Fibroblast of upper back skin (primary cell): ENCODE measurements at regions not wholly inside any gene's neighbourhood (a gene's known extent, or its start where the extent isn't known, plus 50 kb on each side); places are given as distances from the start of the nearest gene placed in this dataset.
"Not testable (repeated sequence)": the region's sequence is repeated elsewhere in the genome, so short reads cannot be mapped to it uniquely, and the experiment has no call there.

Source experiments
- DNase-seq: peaks from one replicate; pipeline ENCODE4 v3.0.0-alpha.2; 2013

DNA sequence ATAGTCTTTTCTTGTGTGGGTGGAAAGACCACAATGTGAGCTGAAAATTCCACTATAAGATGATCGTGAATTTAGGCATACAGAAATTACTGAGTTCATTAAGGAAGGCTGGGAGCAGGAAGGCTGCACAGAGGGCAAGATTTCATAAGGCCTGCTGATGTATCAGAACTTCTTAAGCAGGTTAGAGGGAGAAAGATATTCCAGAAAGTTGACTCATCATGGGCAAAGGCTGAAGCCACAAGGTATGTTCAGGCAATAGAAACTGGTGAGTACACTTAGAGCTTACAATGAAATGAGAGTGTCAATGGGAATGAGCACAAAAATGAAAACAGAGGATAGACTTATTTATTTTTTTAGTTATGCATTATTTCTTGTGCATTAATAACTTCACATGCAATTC, 618.6 kb downstream of the CBLN4 start:
- peak; percentile 17 for DNase-seq

GRCh38 chr20:55375920-55376319, 629.4 kb downstream of the CBLN4 start:
- DNase-seq: no peak

GRCh38 chr20:55365745-55366144, 639.6 kb downstream of the CBLN4 start:
- no peak for DNase-seq

GRCh38 chr20:55360895-55361294, 644.4 kb downstream of the CBLN4 start:
- DNase-seq: no peak

DNA sequence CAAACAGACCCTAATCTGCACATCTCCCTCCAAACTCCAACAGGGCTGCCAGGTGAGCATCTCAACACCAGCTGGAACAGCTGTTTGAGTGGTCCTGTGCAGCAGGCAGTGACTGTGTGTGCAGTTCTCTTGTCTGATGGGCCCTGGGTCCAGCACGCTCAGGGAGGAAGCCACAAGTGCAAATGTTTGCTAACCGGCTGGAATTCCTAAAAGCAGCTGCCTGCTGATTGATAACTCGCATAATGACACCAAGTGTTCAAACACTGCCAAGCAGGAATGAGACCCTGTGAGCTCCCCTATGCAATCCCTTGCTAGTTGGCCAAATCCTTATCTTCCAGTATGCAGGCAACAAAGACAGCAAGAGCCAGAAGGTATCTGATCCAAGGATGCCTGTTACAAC, 650.6 kb downstream of the CBLN4 start:
- peak; percentile 11 for DNase-seq

- DNase-seq: peak; percentile 85
Measured at GRCh38 chr20:55353206-55353605, 652.1 kb downstream of the CBLN4 start.

GRCh38 chr20:55348223-55348622, 657.1 kb downstream of the CBLN4 start:
- DNase-seq: no peak

DNA sequence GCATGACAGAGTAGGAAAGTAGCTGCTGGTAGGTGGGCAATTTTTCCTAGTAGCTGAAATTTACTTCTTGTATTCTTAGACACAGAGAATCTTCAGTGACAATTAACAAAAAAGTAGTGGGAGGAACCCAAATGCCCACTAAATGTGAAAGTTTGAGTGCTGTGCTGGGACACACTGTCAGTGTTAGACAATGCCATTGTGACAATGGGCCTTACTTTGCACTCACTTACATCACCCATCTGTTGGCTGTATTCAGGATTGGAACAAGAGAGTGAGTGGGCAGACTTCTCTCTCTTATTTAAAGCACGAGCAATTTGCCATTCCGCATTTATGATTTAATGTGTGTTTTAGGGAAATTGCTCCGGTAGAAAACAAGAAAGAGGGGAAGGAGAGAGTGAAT, 662.5 kb downstream of the CBLN4 start:
- no peak for DNase-seq

DNA sequence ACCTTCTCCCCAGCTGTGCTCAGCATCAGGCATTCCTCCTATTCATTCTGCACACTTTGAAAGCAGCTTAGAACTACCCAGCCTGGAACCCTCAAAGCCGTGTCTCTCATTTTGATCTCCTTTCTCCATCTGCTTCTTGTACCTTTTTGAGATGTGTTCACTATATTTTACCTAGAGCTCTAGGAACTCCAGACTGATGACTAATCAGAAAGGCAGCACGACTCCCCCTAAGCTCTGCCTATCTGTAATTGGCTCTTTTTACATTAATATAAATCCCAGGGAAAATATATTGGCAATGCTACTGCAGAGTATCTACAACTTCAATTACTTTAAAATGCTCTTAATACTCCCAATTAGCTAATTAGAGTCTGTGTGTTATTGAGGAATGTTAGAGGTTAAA, 671.5 kb downstream of the CBLN4 start:
- no peak for DNase-seq

DNA sequence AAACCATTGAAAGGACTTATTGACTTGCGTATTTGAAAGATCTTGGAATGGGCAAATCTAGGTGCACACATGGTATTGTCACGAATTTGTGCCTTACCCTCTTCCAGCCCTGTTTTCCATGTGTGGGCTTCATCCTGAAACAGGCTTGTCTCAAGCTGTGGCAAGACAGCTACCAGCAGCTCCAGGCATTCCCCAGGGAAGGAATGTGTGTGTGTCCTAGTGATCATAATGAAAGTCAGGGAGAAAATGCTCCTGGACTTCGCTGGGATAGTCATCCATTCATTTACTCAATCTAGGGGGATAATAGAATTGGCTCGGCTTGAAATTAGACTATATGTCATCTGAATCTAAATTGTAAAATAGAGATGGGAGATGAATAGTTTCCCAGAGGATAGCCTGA, 676.2 kb downstream of the CBLN4 start:
- DNase-seq: no peak

DNA sequence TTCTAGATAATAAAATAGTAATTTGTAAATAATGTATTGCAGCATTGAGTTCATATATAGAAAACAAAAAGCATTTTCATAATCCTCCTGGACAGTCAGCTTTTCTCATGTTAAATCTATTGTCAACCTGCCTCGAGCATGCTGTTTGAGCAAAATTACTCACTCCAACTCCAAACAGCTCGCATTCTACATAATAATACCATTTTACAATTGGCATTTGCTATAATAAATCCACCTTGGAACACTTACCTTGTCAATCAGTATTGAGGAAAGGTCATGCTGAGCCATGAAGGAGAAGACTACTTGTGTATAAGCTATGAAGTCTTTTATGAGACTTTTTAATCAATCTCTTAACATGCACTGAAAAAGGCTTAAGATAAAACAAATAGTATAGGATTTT, 682.6 kb downstream of the CBLN4 start:
- DNase-seq: no peak

GRCh38 chr20:55316753-55317152, 688.6 kb downstream of the CBLN4 start:
- DNase-seq: no peak

DNA sequence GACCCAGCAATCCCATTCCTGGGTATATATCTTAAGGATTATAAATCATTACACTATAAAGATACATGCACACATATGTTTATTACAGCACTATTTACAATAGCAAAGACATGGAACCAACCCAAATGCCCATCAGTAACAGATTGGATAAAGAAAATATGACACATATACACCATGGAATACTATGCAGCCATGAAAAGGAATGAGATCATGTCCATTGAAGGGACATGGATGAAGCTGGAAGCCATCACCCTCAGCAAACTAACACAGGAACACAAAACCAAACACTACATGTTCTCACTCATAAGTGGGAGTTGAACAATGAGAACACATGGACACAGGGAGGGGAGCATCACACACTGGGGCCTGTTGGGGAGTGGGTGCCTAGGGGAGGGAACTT, 694.5 kb downstream of the CBLN4 start:
- DNase-seq: not testable (repeated sequence)

- DNase-seq: no peak
Measured at GRCh38 chr20:55291261-55291660, 714.1 kb downstream of the CBLN4 start.

- DNase-seq: no peak
Measured at GRCh38 chr20:55283889-55284288, 721.4 kb downstream of the CBLN4 start.

DNA sequence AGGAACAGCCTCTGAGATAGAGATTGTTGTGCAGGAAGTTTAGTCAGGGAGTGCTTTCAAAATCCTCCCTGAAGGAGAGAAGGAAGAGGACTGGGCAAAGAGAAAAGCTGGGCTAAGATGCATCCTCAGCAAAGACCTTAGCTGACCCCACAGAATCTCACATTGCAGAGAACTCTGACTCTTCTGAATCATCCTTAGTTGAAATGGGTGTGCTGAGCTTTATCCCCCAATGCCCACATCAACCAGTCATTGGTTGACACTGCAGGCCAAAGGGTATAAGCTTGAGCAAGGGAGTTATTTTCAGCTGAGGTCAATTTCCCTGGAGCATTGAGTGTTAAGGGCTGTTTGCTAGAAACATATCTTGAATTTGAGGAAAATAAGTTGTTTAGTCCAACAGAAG, 732.2 kb downstream of the CBLN4 start:
- DNase-seq: peak; percentile 23

GRCh38 chr20:55271371-55271770, 733.9 kb downstream of the CBLN4 start:
- DNase-seq: peak; percentile 18

GRCh38 chr20:55269913-55270312, 735.4 kb downstream of the CBLN4 start:
- peak; percentile 38 for DNase-seq

DNA sequence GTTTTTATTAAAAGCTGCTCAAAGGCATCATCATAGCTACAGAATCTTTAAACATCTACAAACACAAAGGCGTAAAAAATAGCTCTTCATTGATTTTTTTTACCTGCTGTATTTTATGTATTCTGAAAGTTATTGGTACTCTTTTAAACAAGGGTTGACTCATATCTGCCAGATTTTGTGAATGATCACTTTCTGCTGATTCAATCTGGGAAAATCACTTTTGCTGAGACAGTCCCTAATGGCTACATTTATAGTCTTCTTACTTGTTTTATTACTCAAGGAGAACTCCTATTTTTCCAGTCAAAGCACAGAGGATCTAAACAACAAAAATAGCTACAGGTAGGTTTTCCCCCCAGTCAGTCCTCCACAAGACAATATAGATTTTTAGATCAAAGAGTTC, 739.0 kb downstream of the CBLN4 start:
- DNase-seq: no peak

DNA sequence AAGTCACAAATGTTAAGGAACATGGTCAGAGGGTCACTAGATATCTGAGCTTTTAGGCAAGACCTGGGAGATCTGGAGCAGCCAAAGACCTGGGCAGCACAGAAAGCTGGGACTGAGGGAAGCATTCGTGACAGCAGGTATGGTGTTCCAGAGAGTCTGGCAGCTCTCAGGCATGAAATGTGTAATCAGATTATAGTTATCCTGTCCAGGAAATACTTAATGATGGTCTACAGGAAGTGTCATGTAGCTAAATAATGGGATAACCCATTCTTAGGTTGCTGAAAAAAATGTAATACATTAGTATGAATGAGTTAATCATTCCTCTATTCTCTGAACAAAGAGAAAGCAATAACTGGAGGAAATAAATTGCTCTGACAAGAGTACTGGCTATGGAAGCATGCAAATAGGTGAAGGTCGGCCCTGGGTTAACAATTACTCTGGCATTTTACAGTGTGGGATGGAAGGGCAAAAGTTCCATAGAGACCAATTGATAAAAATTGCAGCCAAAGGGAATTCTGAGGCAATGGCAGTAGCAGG, 740.5 kb downstream of the CBLN4 start:
- no peak for DNase-seq

GRCh38 chr20:55258559-55258958, 746.8 kb downstream of the CBLN4 start:
- no peak for DNase-seq

DNA sequence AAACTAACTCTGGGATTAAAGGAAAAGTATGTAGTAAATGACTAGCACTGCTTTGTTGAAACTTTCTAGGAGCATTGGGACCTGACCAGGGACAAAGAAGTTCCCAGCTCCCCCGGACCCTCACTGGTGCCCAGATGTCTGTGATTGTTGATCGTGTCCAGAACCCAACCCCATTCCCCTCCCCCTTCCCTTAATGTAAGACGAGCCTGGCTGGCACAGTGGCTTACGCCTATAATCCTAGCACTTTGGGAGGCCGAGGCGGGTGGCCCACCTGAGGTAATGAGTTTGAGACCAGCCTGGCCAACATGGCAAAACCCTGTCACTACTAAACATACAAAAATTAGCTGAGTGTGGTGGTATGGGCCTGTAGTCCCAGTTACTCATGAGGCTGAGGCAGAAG, 750.3 kb downstream of the CBLN4 start:
- no peak for DNase-seq

DNA sequence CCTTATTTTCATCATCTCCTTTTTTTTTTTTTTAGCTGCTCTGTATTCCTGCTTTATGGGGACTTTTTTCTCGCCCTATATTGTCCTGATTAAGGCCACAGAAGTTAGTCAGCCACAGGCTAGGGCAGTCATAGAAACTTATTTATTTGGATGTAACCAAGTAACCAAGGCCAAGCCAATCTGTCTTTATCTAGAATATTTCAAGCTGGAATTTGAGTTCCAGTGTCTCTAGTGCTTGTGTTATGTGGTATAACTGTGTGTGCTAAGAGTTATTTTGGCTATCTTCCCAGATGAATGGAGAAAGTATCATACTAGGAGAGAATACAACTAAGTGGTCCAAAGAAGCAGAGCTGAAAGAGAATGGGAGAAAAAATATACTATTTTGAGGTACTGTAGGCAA, 751.5 kb downstream of the CBLN4 start:
- peak; percentile 76 for DNase-seq

- DNase-seq: peak; percentile 32
Measured at GRCh38 chr20:55252521-55252920, 752.8 kb downstream of the CBLN4 start.

GRCh38 chr20:55251170-55251569, 754.1 kb downstream of the CBLN4 start:
- no peak for DNase-seq

GRCh38 chr20:55242853-55243252, 762.5 kb downstream of the CBLN4 start:
- no peak for DNase-seq
